ENCODE measurements at regions not wholly inside any gene's neighbourhood (a gene's known extent, or its start where the extent isn't known, plus 50 kb on each side); places are given as distances from the start of the nearest gene placed in this dataset.
A peak's percentile ranks its signal among the peaks of the same experiment; 100 is the strongest.

- TF ChIP-seq BRD9 (IDR thresholded peaks at IDR 0.05; ENCODE audit: low read depth, partially characterized antibody) (no peak), STAT5B (CRISPR knock-in tag; IDR thresholded peaks at IDR 0.05) (no peak), CEBPG (CRISPR knock-in tag; IDR thresholded peaks at IDR 0.05) (peak; percentile 49; the same call in 1 of the 2 replicates), CEBPG (tag; conservative IDR thresholded peaks at IDR 0.05 in 1 of 2, IDR thresholded peaks at IDR 0.05 in 1 of 2) (no peak), HMG20B (CRISPR knock-in tag; IDR thresholded peaks at IDR 0.05) (no peak), CREB1 (IDR thresholded peaks at IDR 0.05) (peak; percentile 41; the same call in 1 of the 2 replicates), CREB1 (CRISPR knock-in tag; IDR thresholded peaks at IDR 0.05) (no peak), KLF1 (tag; IDR thresholded peaks at IDR 0.05) (peak; percentile 73), CBX1 (IDR thresholded peaks at IDR 0.05; ENCODE audit: low read depth) (0 out of 2 replicates have a peak, but pooled peaks have one; percentile 88), ZKSCAN1 (IDR thresholded peaks at IDR 0.05; ENCODE audit: low read depth, low read length) (0 out of 2 replicates have a peak, but pooled peaks have one; percentile 34), ZNF282 (CRISPR knock-in tag; IDR thresholded peaks at IDR 0.05) (peak; percentile 82; the same call in 1 of the 2 replicates), OTX1 (CRISPR knock-in tag; IDR thresholded peaks at IDR 0.05) (0 out of 2 replicates have a peak, but pooled peaks have one; percentile 69), FOXP1 (CRISPR knock-in tag; IDR thresholded peaks at IDR 0.05) (peak; percentile 87), MXI1 (IDR thresholded peaks at IDR 0.05; ENCODE audit: low read depth, low read length) (0 out of 2 replicates have a peak, but pooled peaks have one; percentile 57), ZNF165 (CRISPR knock-in tag; IDR thresholded peaks at IDR 0.05; ENCODE audit: borderline replicate concordance) (peak; percentile 55; the same call in 1 of the 2 replicates), NKRF (IDR thresholded peaks at IDR 0.05; ENCODE audit: borderline replicate concordance) (no peak), ATF7 (IDR thresholded peaks at IDR 0.05) (peak; percentile 83), RHOXF2B (CRISPR knock-in tag; conservative IDR thresholded peaks at IDR 0.05) (peak; percentile 87; the same call in 1 of the 2 replicates), TAF7 (tag; IDR thresholded peaks at IDR 0.05) (peak; percentile 28; the same call in 1 of the 2 replicates), SPI1 (IDR thresholded peaks at IDR 0.05; ENCODE audit: borderline replicate concordance, low read depth, low read length) (0 out of 2 replicates have a peak, but pooled peaks have one; percentile 17)
- TF ChIP-seq, protein P1, sequence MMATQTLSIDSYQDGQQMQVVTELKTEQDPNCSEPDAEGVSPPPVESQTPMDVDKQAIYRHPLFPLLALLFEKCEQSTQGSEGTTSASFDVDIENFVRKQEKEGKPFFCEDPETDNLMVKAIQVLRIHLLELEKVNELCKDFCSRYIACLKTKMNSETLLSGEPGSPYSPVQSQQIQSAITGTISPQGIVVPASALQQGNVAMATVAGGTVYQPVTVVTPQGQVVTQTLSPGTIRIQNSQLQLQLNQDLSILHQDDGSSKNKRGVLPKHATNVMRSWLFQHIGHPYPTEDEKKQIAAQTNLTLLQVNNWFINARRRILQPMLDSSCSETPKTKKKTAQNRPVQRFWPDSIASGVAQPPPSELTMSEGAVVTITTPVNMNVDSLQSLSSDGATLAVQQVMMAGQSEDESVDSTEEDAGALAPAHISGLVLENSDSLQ (IDR thresholded peaks at IDR 0.05), result no peak
- TF ChIP-seq, protein P2, sequence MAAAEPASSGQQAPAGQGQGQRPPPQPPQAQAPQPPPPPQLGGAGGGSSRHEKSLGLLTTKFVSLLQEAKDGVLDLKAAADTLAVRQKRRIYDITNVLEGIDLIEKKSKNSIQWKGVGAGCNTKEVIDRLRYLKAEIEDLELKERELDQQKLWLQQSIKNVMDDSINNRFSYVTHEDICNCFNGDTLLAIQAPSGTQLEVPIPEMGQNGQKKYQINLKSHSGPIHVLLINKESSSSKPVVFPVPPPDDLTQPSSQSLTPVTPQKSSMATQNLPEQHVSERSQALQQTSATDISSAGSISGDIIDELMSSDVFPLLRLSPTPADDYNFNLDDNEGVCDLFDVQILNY (CRISPR knock-in tag; IDR thresholded peaks at IDR 0.05), result peak; percentile 40; the same call in 1 of the 2 replicates
- TF ChIP-seq, protein P3, sequence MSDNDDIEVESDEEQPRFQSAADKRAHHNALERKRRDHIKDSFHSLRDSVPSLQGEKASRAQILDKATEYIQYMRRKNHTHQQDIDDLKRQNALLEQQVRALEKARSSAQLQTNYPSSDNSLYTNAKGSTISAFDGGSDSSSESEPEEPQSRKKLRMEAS (CRISPR knock-in tag; IDR thresholded peaks at IDR 0.05), result peak; percentile 69; the same call in 1 of the 2 replicates
- TF ChIP-seq, protein P4, sequence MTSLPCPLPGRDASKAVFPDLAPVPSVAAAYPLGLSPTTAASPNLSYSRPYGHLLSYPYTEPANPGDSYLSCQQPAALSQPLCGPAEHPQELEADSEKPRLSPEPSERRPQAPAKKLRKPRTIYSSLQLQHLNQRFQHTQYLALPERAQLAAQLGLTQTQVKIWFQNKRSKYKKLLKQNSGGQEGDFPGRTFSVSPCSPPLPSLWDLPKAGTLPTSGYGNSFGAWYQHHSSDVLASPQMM (CRISPR knock-in tag; IDR thresholded peaks at IDR 0.05), result no peak
Measured at GRCh38 chr22:22357024-22357883, 112.7 kb downstream of the VPREB1 start (continued).
